GM19025 (cell line): ENCODE measurements at regions not wholly inside any gene's neighbourhood (a gene's known extent, or its start where the extent isn't known, plus 50 kb on each side); places are given as distances from the start of the nearest gene placed in this dataset.
"Not testable (repeated sequence)": the region's sequence is repeated elsewhere in the genome, so short reads cannot be mapped to it uniquely, and the experiment has no call there.

Source experiments
- ATAC-seq: cut with Tn5 transposase; IDR thresholded peaks from one replicate; pipeline ENCODE4 v1.9.1; 2021; ENCODE audit warnings: mild to moderate bottlenecking, low read depth, moderate library complexity; ENCODE audit not compliant: unreplicated experiment

DNA sequence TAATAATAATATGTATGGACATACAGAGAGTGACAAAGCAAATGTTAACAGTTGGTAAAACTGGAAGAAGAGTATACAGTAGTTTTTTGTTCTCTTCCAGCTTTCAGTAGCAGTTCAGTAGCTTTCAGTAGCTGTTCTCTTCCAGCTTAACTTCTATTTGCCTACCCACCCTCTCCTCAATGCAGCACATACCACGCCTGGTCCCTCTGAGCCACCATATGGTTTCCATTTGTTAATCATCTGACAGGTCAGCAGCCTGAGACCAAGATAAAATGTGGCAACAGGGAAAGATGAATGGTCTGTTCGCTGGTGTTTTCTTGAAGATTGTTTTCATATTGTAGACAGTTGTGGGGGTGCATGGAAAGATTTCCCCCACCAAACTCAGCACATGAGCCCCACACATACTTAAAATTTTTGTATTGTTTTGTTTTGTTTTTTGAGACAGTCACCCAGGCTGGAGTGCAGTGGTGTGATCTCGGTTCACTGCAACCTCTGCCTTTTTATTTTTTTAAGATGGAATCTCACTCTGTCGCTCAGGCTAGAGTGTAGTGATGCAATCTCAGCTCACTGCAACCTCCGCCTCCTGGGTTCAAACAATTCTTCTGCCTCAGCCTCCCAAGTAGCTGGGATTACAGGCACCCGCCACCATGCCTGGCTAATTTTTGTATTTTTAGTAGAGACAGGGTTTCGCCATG, 56.8 kb downstream of the ATP6V0E2 start:
- ATAC-seq = not testable (repeated sequence)

DNA sequence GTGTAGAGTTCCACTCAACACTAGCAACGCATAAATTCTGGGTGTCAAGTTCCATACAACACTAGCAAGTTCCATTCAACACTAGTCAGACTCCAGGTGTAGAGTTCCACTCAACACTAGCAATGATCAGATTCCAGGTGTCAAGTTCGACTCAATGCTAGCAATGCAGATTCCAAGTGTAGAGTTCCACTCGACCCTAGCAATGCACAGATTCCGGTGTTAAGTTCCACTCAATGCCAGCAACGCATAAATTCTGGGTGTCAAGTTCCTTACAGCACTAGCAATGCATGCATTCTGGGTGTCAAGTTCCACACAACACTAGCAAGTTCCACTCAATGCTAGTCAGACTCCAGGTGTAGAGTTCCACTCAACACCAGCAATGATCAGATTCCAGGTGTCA, 60.0 kb downstream of the ATP6V0E2 start:
- not testable (repeated sequence) for ATAC-seq

DNA sequence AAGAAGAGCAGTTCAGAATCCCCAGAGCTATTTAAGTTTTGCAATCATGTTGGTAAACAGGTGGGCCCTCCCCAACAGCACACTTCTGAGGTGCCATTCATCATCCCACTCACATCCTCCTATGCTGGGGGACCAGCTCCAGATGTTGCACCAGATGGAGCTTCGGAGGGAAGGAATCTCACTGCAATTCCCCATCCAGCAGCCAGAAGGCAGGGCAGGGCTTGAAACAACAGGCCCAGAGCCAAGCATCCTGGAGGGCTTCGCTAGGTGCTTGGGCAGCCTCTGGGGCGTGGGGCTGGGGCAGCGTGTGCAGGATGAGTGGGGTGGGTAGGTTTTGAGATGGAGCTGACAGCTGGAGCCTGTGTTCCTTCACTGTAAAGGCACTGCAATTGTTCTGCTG, 73.6 kb downstream of the ATP6V0E2 start:
- not testable (repeated sequence) for ATAC-seq

DNA sequence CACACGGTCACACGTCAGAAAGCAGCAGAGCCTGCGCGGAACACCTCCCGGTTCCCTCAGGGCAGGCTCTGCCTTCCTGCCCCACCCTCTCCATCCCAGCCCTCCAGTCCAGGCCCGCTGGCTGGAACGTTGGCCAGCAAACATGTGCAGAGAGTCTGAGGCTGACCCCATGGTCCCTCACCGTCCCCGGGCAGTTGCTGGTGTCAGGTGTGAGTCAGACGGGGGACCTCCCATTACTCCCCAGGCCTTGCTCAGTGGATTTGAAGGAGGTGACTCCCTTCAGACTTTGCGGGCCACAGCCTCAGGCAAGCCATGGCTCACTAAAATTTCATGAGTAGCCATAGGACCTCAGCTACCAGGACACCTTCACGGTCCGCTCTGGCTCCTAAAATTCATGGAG, 74.7 kb downstream of the ATP6V0E2 start:
- not testable (repeated sequence) for ATAC-seq

DNA sequence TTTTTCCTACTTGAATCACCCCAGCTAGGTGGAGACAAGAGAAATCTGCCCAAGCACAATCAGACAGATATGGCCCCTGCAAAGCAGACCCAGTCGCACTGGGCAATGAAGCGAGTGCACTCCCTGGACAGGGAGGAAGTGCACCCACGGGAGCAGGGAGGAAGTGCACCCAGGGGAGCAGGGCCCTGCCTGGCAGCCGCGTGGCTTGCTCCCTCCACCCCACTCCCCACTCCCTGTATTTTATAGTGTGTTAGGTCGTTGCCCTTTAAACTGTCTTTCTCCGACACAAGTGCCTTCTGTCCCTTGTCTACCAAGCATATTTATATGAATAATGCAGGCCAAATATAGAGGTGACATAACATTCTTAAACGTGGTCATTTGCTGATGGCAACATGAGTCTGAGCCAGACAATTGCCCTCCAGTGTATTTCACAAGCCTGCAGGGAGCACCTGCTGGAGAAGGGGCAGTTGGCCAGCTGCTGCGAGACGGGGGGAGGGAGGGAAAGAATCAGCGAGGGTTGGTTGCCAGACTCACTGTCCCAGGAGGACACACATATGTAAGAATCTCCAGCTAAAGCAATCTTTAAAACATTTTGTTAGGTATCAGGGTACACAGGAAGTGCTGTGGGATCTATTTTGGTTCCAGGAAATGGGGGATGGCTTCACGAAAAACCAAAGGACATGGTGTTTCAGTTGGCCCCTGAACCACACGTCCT, 76.3 kb downstream of the ATP6V0E2 start:
- not testable (repeated sequence) for ATAC-seq

DNA sequence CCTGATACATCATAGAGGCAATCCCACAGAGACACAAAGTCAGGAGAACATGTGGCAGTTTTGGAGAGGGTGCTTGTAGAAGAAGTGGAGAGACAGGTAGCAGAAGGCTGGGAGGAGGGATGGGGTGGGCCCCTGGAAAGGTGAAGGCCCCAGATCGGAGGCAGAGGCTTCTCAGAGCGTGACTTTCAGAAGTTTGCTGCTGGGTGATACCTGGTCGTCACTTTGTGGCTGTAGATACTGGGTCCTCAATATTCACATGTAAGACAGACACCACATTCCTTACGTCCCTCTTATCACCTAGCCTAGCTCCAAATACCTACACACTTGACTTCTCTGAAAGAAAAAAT, 76.8 kb downstream of the ATP6V0E2 start:
- ATAC-seq = not testable (repeated sequence)

DNA sequence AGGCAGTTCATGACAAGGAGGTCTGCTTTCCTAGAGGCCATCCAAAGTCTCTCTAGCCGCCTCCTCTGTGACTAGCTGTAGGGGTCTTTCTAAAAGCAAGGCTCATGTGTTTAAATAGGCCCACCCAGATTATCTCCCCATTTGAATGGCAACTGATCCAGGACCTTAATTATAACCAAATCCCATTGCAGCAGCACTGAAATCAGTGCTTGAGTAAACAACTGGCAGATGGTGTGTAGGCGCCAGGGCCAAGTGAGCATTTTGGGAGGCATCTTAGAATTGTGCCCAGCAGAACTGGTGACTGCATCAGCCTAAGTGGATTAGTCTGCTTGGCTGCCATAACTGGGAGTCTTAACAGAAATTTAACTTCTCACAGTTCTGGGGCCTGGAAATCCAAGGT, 77.8 kb downstream of the ATP6V0E2 start:
- not testable (repeated sequence) for ATAC-seq

DNA sequence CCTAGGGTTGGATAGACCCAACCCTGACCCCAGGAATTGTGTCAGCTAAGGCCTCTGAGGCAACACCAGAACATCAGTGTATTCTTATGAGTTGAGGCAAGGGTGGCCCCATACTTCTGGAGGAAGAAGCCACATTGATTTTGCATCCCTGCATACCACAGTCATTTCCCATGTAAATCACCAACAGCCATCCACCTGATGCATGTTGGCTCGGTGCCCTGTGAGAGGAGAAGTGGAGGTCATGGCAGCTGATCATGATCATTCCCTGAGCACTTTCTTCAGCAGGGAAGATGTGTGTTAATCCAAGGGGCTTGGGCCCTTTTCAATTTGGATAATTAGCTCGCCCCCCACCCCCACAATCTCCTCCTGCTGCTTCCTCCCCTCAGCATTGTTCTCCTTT, 85.1 kb downstream of the ATP6V0E2 start:
- not testable (repeated sequence) for ATAC-seq

DNA sequence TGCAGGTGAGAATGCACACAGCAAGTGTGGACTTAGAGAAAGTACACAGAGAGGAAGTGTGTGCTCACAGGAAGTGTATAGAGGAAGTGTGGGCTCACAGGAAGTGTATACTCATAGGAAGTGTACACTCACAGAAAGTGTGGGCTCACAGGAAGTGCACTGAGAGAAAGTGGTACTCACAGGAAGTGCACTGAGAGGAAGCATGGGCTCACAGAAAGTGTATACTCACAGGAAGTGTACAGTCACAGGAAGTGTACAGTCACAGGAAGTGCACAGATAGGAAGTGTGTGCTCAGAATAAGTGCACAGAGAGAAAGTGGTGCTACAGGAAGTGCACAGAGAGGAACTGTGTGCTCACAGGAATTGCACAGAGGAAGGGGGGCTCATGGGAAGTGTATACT, 87.1 kb downstream of the ATP6V0E2 start:
- ATAC-seq = not testable (repeated sequence)

DNA sequence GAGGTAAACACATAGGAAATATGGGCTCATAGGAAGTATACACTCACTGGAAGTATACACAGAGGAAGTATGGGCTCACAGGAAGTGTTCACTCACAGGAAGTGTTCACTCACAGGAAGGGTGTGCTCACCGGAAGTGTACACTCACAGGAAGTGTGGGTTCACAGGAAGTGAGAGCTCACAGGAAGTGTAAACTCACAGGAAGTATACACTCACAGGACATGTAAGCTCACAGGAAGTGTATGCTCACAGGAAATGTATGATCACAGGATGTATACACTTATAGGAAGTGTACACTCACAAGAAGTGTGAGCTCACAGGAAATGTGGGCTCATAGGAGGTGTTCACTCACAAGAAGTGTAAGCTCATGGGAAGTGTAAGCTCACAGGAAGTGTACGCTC, 88.1 kb downstream of the ATP6V0E2 start:
- ATAC-seq = not testable (repeated sequence)

DNA sequence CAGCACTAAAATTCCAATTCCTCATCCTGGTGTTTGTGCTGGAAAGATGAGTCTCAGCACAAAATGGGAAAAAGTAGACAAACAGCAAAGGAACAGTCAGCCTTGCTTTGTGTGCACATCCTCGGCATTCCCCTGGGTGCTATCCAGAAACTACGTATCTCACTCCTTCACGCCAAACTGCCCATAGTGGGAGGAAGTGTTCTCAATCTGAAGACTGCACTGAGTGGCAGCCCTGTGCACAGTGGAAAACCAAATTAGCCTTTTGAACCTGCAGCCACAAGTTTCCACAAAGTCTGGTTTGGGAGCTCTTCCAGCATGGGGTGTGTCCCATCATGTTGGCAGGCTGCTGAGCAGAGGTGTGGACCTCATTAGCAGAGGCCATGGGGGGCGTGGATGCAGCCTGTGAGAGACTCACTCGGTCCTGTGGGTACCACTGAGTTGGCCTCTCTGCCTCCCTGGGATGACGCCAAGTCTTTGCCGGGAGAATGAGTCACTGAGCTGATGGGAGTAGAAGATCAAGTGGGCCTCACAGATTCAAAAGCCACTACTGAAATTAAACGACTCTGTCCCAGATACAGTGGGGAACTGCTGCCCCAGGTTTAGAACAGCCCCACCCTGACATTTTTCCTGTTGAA, 89.0 kb downstream of the ATP6V0E2 start:
- not testable (repeated sequence) for ATAC-seq

DNA sequence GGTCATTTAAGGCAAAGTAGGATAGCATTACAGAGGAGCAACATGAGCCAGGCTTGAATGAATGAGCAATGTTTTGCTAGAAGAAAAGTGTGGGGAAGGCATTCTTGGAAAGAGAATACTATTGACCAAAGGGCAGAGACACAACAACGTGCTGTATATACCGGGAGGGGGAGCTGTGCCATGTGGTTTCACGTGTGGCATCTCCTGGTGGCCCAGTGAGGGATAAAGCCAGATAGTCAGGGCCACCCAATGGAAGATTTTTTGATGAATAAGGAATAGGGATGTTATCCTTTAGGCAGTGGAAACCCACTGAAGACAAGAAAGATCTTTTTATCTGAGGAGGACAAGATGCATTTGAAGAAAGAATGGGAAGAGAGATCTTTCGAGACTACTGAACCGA, 90.2 kb downstream of the ATP6V0E2 start:
- not testable (repeated sequence) for ATAC-seq

DNA sequence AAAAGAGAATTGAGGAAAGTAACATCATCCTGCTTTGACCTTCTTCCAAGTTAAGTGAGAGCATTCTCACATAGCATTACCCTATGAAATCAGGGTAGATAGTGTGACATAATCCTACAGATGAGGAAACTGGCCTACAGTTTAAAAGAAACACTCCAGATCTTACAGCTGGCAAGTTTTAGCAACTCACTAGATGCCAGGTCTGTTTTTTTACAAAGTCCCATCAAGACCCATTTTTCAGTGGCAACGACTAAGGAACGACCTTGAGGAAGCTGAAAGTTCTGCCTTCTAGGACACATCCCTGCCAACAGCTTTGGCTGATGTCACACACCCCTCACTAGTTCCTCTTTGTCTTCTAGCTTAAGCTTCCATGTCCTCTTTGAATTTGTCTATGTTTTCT, 92.7 kb downstream of the ATP6V0E2 start:
- not testable (repeated sequence) for ATAC-seq

DNA sequence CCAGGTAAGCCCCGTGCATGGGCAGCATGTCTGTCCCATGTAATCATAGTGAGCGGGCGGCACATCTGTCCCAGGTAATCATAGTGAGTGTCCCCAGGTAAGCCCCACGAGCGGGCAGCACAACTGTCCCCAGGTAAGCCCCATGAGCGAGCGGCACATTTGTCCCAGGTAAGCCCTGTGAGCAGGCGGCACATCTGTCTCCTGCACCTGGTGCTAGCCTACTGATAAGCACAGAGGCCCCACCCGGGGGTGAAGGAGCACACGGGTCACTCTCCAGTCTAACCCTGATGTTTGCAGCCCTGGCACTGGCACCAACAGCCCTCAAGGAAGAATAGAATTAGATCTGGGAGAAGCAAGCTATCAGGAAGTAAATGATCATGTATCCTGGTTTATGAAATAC, 99.2 kb downstream of the ATP6V0E2 start:
- ATAC-seq = not testable (repeated sequence)

DNA sequence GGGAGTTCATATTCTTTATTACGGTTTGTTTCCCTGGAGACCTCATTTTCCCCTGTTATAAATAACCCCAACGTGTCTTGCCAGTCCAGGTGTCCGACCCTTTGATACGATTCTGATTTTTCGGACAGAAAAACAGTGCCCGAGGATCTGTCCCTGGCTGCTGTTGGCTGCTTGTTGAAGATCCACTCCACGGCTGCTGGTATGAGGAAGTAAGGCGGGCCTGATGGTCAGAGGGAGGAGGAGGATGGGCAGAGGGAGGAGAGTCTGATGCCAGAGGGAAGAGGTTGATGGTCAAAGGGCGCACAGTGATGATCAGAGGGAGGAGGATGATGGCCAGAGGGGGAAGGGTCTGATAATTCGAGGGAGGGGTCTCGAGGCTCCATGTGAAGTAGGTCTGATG, 99.9 kb downstream of the ATP6V0E2 start:
- not testable (repeated sequence) for ATAC-seq

DNA sequence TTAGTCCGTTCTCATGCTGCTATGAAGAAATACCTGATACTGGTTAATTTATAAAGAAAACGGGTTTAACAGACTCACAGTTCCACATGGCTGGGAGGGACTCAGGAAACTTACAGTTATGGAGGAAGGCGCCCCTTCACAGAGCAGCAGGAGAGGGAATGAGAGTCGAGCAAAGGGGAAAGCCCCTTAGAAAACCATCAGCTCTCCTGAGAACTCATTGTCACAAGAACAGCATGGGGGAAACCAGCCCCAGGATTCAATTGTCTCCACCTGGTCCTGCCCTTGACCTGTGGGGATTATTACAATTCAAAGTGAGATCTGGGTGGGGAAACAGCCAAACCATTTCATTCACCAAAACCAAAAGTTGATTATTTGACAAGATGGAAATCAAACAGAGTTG, 101.8 kb downstream of the ATP6V0E2 start:
- not testable (repeated sequence) for ATAC-seq

DNA sequence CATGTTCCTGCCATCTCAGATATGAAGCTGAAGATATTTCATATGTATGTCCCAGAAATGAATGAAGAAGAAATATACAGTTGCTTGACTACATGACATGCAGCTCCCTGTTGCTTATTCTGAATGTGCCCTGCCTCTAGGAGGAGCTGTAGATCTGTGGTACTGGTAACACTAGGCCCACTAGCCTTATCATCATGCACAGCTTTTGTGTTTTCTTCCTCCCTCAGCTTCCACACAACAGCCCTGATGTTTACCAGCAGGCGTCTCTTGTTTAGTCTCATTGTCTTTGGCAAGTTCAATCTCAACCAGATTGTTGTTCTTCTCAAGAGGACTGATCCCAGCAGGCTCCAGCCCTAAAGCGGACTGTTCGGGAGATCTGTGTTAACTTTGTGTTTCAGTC, 104.8 kb downstream of the ATP6V0E2 start:
- not testable (repeated sequence) for ATAC-seq

DNA sequence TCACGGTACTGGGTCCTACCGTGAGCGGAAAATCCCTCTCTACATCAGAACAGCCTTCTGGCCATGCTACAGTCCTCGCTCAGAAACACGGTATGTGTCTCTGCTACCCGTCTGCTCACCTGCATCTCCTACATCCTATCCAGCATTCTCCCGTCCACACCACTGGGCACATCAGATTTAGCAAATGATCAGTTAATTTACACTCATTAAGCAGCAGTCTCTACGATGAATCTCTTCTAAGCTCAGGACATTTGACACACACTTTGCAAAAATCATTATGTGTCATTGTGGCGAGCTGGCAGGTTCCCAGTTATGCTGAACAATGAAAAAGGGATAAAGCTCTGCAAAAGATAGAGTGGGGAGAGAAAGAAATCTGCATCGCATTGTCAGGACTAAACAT, 105.2 kb downstream of the ATP6V0E2 start:
- ATAC-seq = not testable (repeated sequence)

DNA sequence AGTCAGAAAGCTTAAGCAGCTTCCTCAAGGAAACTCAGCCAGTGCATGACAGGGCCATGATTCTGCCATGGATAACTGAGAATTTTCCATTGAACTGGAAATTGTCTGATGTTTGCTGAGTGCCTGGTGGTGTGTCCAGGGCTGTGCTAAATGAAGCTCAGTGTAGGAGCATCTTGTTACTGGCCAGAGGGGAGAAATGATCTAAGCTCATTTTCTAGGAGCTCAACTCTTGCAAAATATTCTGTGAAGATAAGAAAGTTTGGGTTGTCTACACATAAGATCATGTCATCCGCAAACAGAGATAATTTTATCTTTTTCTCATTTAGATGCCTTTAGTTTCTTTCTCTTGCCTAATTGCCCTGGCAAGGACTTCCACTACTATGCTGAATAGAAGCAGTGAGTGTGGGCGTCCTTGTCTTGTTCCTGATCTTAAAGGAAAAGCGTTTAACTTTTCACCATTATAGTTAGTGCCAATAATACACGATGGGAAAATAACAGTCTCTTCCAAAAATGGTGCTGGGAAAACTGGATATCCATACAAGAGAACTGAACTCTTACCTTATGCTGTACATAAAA, 108.9 kb downstream of the ATP6V0E2 start:
- not testable (repeated sequence) for ATAC-seq

DNA sequence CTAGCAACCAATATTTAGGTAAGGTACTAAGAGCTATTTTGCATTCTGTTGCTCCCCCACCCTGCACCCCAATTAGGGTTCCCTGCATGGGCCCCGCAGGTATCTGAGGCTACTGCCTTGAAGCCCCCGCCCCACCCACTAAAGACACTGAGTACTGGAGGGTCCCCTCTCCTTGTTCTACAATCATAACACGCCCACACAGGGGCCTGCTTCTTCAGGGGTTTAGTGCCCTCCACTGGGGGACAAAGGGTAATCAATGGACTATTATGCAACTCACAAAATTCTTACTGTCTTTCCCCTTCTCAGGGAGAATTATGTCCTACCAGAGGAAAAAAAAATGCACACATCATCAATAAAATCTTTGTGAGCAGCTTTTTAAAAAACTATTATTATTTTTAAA, 113.1 kb downstream of the ATP6V0E2 start:
- ATAC-seq = not testable (repeated sequence)

DNA sequence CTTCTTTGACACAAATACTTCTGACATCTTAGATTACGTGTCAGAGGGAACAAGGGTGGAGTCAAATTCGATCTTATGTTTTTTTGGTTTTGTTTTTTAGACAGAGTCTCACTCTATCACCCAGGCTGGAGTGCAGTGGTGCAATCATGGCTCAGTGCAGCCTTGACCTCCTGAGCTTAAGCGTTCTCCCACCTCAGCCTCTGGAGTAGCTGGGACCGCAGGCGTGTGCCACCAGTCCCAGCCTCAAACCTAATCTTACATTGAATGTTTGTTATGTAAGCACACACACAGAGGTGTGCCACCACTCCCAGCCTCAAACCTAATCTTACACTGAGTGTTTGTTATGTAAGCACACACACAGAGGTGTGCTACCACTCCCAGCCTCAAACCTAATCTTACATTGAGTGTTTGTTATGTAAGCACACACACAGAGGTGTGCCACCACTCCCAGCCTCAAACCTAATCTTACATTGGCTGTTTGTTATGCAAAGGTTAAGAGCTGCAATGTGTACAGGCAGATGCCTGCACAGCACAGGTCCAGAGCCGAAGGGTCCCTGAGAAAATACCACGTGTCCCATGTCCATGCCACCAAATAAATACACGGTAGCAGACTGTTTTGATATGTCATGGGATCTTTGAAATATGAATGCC, 118.0 kb downstream of the ATP6V0E2 start:
- not testable (repeated sequence) for ATAC-seq
